ENCODE measurements at regions not wholly inside any gene's neighbourhood (a gene's known extent, or its start where the extent isn't known, plus 50 kb on each side); places are given as distances from the start of the nearest gene placed in this dataset.

DNA sequence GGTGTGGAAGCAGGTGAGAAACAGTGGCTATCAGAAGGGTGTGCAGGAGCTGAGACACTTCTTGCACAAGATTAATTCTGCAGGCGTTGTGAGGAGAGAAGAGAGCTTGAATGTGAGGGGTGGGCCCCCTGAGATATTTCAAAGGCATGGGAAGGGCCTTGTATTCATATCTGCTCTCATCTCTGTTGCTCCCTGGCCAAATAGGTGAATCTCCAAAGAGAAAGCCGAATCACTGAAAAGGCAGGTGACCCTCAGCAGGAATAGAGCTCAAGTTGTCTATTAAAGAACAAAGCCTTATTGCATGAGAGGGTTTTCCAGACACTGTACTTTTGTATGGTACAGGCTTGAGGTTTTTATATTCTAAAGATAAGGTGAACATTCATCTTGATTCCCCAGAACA, 373.1 kb downstream of the TMEM114 start:
- H3K27ac ChIP-seq = no peak overlapping the region
- intact Hi-C loops (cut with DNase I; ENCODE audit: low total_unique reads) = no loop called here
- no peaks in the 10 kb centered on the region for H3K4me1 ChIP-seq
- TF ChIP-seq, protein P1, sequence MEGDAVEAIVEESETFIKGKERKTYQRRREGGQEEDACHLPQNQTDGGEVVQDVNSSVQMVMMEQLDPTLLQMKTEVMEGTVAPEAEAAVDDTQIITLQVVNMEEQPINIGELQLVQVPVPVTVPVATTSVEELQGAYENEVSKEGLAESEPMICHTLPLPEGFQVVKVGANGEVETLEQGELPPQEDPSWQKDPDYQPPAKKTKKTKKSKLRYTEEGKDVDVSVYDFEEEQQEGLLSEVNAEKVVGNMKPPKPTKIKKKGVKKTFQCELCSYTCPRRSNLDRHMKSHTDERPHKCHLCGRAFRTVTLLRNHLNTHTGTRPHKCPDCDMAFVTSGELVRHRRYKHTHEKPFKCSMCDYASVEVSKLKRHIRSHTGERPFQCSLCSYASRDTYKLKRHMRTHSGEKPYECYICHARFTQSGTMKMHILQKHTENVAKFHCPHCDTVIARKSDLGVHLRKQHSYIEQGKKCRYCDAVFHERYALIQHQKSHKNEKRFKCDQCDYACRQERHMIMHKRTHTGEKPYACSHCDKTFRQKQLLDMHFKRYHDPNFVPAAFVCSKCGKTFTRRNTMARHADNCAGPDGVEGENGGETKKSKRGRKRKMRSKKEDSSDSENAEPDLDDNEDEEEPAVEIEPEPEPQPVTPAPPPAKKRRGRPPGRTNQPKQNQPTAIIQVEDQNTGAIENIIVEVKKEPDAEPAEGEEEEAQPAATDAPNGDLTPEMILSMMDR (IDR thresholded peaks at IDR 0.05) = no peak
- H3K9me3 ChIP-seq = no peaks in the 10 kb centered on the region
- no peaks in the 10 kb centered on the region for H3K27me3 ChIP-seq
- no peak for DNase-seq
- no peaks in the 10 kb centered on the region for H3K36me3 ChIP-seq
- H3K4me3 ChIP-seq = no peak overlapping the region

DNA sequence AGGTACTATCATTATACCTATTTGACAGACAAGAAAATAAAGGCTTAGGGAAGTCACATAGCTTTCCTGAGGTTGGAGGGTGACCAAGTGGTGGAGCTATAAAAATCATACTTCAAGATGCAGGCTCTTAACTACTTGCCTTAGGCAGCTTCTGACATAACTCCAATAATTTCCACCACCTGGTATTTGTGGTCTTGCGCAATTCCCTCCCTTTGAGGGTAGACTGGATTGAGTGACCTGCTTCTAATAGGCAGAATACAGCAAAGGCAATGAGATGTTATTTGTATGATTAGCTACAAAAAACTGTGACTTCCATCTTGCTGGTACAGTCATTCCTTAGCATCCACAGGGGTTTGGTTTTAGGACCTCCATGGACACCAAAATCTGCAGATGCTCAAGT, 385.5 kb downstream of the TMEM114 start:
- DNase-seq = no peak
- TF ChIP-seq, protein P1 (IDR thresholded peaks at IDR 0.05) = no peak
- H3K36me3 ChIP-seq = no peaks in the 10 kb centered on the region
- intact Hi-C loops (cut with DNase I; ENCODE audit: low total_unique reads) = no loop called here
- no peak overlapping the region for H3K27ac ChIP-seq
- H3K9me3 ChIP-seq = no peaks in the 10 kb centered on the region
- H3K4me1 ChIP-seq = no peaks in the 10 kb centered on the region
- no peak overlapping the region for H3K4me3 ChIP-seq
- H3K27me3 ChIP-seq = no peaks in the 10 kb centered on the region

- no peaks in the 10 kb centered on the region for H3K4me1 ChIP-seq
- no peaks in the 10 kb centered on the region for H3K9me3 ChIP-seq
- no peak overlapping the region for H3K4me3 ChIP-seq
- intact Hi-C loops (cut with DNase I; ENCODE audit: low total_unique reads) = no loop called here
- H3K36me3 ChIP-seq = no peaks in the 10 kb centered on the region
- no peak overlapping the region for H3K27ac ChIP-seq
- H3K27me3 ChIP-seq = no peaks in the 10 kb centered on the region
- TF ChIP-seq, protein P1 (IDR thresholded peaks at IDR 0.05) = no peak
- DNase-seq = no peak
Observed at GRCh38 chr16:8204096-8204495, 386.2 kb downstream of the TMEM114 start.

DNA sequence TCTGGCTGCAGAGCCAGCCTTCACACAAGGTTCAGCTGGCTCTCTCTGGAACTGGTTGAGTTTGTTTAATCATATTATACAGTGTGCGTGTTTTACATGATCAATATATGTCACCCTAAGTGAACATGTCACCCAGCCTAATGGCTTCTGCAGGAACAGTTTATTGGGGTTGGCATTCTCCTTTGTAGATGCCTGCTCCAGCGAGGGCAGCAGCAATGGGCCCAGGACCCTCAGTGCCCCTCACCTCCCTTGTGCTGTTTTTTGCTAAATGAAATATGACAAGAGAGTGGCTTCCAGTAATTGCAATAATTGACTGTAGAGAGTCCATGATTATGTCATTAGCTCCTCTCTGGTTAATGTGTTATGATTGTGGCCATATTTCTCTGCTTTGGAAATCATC, 387.2 kb downstream of the TMEM114 start:
- Histone ChIP-seq H3K36me3 (no peaks in the 10 kb centered on the region), H3K4me3 (no peak overlapping the region), H3K4me1 (no peaks in the 10 kb centered on the region), H3K27me3 (no peaks in the 10 kb centered on the region), H3K9me3 (no peaks in the 10 kb centered on the region), H3K27ac (no peak overlapping the region)
- intact Hi-C loops (cut with DNase I; ENCODE audit: low total_unique reads) = no loop called here
- no peak for DNase-seq
- TF ChIP-seq, protein P1 (IDR thresholded peaks at IDR 0.05) = no peak

- no peaks in the 10 kb centered on the region for H3K9me3 ChIP-seq
- H3K4me3 ChIP-seq = no peak overlapping the region
- no peaks in the 10 kb centered on the region for H3K36me3 ChIP-seq
- no peak for DNase-seq
- intact Hi-C loops (cut with DNase I; ENCODE audit: low total_unique reads) = no loop called here
- no peak overlapping the region for H3K27ac ChIP-seq
- H3K4me1 ChIP-seq = no peaks in the 10 kb centered on the region
- no peaks in the 10 kb centered on the region for H3K27me3 ChIP-seq
- TF ChIP-seq, protein P1 (IDR thresholded peaks at IDR 0.05) = no peak
Observed at GRCh38 chr16:8200839-8201238, 389.5 kb downstream of the TMEM114 start.

GRCh38 chr16:8199390-8199789, 390.9 kb downstream of the TMEM114 start:
- no peak for DNase-seq
- H3K27me3 ChIP-seq = no peaks in the 10 kb centered on the region
- H3K9me3 ChIP-seq = no peaks in the 10 kb centered on the region
- H3K4me1 ChIP-seq = no peaks in the 10 kb centered on the region
- TF ChIP-seq, protein P1 (IDR thresholded peaks at IDR 0.05) = no peak
- no peaks in the 10 kb centered on the region for H3K36me3 ChIP-seq
- intact Hi-C loops (cut with DNase I; ENCODE audit: low total_unique reads) = no loop called here
- no peak overlapping the region for H3K27ac ChIP-seq
- H3K4me3 ChIP-seq = no peak overlapping the region
